ENCODE measurements at regions not wholly inside any gene's neighbourhood (a gene's known extent, or its start where the extent isn't known, plus 50 kb on each side); places are given as distances from the start of the nearest gene placed in this dataset.

GRCh38 chrX:39438603-39439602 lies 637.6 kb downstream of the MID1IP1 start:
- no peak for TF ChIP-seq CTCF (IDR thresholded peaks at IDR 0.05)
- no peak for DNase-seq (ENCODE audit: low spot score)
- H3K4me3 ChIP-seq: no peak overlapping the region
- no peak overlapping the region for H3K27ac ChIP-seq

- no peak for TF ChIP-seq CTCF (IDR thresholded peaks at IDR 0.05)
- no peak for DNase-seq (ENCODE audit: low spot score)
- no peak overlapping the region for H3K27ac ChIP-seq
- H3K4me3 ChIP-seq: no peak overlapping the region
Observed at GRCh38 chrX:39439906-39440798, 638.9 kb downstream of the MID1IP1 start.

GRCh38 chrX:39440799-39441284 lies 639.6 kb downstream of the MID1IP1 start:
- no peak overlapping the region for H3K27ac ChIP-seq
- no peak for TF ChIP-seq CTCF (IDR thresholded peaks at IDR 0.05)
- DNase-seq (ENCODE audit: low spot score): no peak
- no peak overlapping the region for H3K4me3 ChIP-seq

- H3K4me3 ChIP-seq: no peak overlapping the region
- DNase-seq (ENCODE audit: low spot score): no peak
- TF ChIP-seq CTCF (IDR thresholded peaks at IDR 0.05): no peak
- H3K27ac ChIP-seq: no peak overlapping the region
Observed at GRCh38 chrX:39442332-39442731, 641.1 kb downstream of the MID1IP1 start.

GRCh38 chrX:39443240-39443639 lies 642.0 kb downstream of the MID1IP1 start:
- H3K27ac ChIP-seq: no peak overlapping the region
- TF ChIP-seq CTCF (IDR thresholded peaks at IDR 0.05): no peak
- DNase-seq (ENCODE audit: low spot score): no peak
- no peak overlapping the region for H3K4me3 ChIP-seq

GRCh38 chrX:39445336-39445735 lies 644.1 kb downstream of the MID1IP1 start:
- TF ChIP-seq CTCF (IDR thresholded peaks at IDR 0.05): no peak
- DNase-seq (ENCODE audit: low spot score): no peak
- no peak overlapping the region for H3K4me3 ChIP-seq
- H3K27ac ChIP-seq: no peak overlapping the region

Data from coronary artery (tissue), 2 donors.